Testis (tissue), 2 donors: ENCODE measurements at regions not wholly inside any gene's neighbourhood (a gene's known extent, or its start where the extent isn't known, plus 50 kb on each side); places are given as distances from the start of the nearest gene placed in this dataset.

Experiments used
- CTCF ChIP-seq, 3 experiments: fragments of 450-650 bp in 2 of 3; fragments of 200-600 bp in 1 of 3; sonication (generic) in 1 of 3; IDR thresholded peaks; one replicate each; pipeline ENCODE4 v1.5.1; 2016 to 2019; ENCODE audit warnings: antibody characterized with exemption in 3 of 3, mild to moderate bottlenecking in 2 of 3, moderate library complexity in 1 of 3
- POLR2A ChIP-seq: fragments of 450-650 bp; IDR thresholded peaks from one replicate; pipeline ENCODE4 v1.6.1; 2017; ENCODE audit warnings: antibody characterized with exemption, mild to moderate bottlenecking, moderate library complexity

- no peak for TF ChIP-seq CTCF (IDR thresholded peaks at IDR 0.05)
- no peak for TF ChIP-seq POLR2A
These were observed 959.6 kb upstream of the LRRN3 start for GRCh38 chr7:110131344-110131743.
